ENCODE measurements at regions not wholly inside any gene's neighbourhood (a gene's known extent, or its start where the extent isn't known, plus 50 kb on each side); places are given as distances from the start of the nearest gene placed in this dataset.

GRCh38 chr7:45258533-45259226 is 101.1 kb downstream of the RAMP3 start:
- TF ChIP-seq CTCF (IDR thresholded peaks at IDR 0.05) (no peak), POLR2A (IDR thresholded peaks at IDR 0.05) (no peak)

All from ovary (tissue), 3 donors.